ENCODE measurements at regions not wholly inside any gene's neighbourhood (a gene's known extent, or its start where the extent isn't known, plus 50 kb on each side); places are given as distances from the start of the nearest gene placed in this dataset.

DNA sequence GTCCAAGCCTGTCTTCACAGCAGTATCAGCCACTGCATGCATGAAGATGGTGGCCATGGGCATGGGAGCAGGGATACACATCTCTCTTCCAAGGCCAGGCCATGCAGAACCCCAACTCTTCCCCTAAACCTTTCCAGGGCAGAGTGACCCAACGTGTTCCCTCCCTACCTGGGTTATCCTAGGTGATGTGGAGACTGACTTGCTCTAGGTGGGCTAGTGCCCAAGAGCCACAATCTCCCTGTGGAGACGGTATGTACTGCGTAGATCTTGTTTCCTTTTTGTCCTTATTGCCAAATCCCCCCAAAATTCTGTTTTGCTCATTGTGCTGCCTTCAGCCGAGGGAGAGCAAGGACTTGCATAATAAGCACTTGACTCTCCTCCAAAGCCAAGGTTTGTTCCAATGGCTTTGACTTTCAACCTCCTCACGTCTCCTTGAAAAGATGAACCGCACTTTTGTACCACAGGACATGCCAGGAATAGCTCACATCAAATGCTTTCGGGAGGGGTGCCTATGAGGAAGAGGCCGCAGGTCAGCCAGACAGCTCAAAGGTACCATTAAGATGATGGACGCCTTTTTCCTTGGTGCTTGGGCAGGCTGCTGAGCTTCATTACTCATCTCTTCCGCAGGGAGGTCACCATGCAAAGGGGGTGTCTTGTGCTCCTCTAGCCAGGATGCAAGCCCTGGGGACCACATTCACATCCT lies 76.2 kb upstream of the GLI2 start:
- TF ChIP-seq, protein P1, sequence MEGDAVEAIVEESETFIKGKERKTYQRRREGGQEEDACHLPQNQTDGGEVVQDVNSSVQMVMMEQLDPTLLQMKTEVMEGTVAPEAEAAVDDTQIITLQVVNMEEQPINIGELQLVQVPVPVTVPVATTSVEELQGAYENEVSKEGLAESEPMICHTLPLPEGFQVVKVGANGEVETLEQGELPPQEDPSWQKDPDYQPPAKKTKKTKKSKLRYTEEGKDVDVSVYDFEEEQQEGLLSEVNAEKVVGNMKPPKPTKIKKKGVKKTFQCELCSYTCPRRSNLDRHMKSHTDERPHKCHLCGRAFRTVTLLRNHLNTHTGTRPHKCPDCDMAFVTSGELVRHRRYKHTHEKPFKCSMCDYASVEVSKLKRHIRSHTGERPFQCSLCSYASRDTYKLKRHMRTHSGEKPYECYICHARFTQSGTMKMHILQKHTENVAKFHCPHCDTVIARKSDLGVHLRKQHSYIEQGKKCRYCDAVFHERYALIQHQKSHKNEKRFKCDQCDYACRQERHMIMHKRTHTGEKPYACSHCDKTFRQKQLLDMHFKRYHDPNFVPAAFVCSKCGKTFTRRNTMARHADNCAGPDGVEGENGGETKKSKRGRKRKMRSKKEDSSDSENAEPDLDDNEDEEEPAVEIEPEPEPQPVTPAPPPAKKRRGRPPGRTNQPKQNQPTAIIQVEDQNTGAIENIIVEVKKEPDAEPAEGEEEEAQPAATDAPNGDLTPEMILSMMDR (IDR thresholded peaks at IDR 0.05; ENCODE audit: control insufficient read depth, insufficient read depth, low read depth, low read length, missing control alignments) = no peak
- no peak overlapping the region for H3K4me3 ChIP-seq (ENCODE audit: control insufficient read depth, low read depth, low read length)
- no peak for DNase-seq (ENCODE audit: low read depth)

DNA sequence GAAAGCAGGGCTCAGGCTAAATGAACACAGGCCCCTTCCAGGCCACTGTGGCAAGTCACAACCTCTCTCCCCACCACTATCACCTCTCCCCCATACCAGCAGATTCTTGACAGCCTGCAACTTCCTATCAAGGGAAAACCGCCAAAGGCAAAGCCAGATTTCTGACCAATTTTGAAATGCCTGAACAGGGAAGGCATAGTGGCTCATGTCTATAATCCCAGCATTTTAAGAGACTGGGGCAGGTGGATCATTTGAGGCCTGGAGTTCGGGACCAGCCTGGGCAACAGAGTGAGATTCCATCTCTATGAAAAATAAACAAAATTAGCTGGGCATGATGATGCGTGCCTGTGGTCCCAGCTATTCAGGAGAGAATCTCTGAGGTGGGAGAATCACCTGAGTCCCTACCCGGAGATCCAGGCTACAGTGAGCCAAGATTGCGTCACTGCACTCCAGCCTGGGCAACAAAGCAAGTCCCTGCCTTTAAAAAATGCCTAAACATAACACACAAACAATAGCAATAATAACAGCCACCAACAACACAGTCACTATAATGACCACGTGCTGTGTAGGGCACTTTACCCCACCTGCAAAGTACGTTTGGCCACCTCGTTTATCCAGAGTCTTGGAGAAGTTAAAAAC lies 75.5 kb upstream of the GLI2 start:
- no peak overlapping the region for H3K4me3 ChIP-seq (ENCODE audit: control insufficient read depth, low read depth, low read length)
- no peak for DNase-seq (ENCODE audit: low read depth)
- TF ChIP-seq, protein P1 (IDR thresholded peaks at IDR 0.05; ENCODE audit: control insufficient read depth, insufficient read depth, low read depth, low read length, missing control alignments) = no peak

DNA sequence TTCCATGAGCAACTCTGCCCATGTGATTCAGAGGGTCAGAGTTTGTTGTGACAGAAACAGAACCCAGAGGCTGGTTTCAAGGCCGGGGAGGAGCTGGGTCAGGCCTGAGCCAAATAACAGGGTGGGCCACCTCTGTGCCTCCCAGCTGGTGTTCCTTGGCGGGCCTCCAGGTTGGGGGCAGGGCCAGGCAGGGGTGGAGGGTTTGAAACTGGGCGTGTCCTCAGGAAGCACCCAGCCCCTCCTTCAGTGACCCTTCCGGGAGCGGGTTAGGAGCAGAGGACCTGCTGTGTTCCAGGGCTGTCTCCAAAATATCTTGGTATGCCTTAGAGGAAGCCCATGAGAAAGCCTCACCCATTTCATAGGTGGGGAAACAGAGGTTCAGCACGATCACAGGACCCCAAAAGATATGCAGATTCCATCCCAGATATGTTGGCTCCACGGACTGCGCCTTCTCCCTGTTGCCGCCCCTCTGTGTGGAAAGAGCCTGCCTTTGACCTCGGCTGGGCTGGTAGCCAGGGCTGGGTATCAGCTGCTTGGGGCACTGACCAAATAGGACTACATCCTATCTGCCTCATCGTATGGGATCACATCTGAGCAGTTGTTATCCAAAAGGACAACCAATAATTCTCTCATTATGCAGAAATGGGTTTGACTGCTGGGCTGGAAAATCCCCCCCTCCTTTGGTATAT lies 74.8 kb upstream of the GLI2 start:
- TF ChIP-seq, protein P1 (IDR thresholded peaks at IDR 0.05; ENCODE audit: control insufficient read depth, insufficient read depth, low read depth, low read length, missing control alignments) = no peak
- H3K4me3 ChIP-seq (ENCODE audit: control insufficient read depth, low read depth, low read length) = no peak overlapping the region

DNA sequence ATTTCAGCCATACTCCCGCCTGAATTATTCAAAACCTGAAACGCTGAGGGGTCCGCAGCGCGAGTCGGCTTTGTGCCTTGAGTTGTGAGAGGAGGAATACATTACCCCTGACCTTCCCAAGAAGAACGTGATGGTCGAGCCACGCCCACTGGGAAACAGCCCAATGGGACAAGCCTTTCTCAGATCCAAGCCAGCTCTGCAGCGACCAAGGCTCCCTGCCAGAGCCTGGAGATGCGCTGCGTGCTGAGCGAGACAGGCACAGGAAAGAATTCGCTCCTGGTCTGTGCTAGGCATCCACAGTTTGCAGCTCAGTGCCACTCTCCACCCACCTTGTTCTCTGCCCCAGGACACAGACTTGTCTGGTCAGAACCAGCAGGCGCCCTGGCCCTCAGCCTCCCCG lies 74.1 kb upstream of the GLI2 start:
- TF ChIP-seq, protein P1 (IDR thresholded peaks at IDR 0.05; ENCODE audit: control insufficient read depth, insufficient read depth, low read depth, low read length, missing control alignments) = no peak
- no peak overlapping the region for H3K4me3 ChIP-seq (ENCODE audit: control insufficient read depth, low read depth, low read length)
- DNase-seq (ENCODE audit: low read depth) = no peak

More for the DNA sequence above, 74.8 kb upstream of the GLI2 start:
- DNase-seq (ENCODE audit: low read depth) = no peak

DNA sequence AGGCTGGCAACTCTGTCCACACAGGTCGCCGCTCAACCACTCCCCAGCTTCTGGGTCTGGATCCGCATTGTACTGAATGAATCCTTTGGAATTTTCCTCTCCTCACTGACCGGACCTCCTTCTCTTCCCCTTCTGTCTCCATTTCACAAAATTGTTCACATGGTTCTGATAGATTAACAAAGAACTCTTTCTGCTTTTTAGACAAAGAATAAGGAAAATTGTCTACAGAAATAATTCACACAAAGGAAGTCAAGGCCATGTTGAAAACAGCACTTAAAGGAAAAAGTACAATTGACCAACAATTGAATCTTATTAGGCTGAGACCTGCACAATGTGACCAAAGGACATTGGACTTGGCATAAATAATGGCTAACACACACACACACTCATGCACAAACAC lies 73.6 kb upstream of the GLI2 start:
- TF ChIP-seq, protein P1 (IDR thresholded peaks at IDR 0.05; ENCODE audit: control insufficient read depth, insufficient read depth, low read depth, low read length, missing control alignments) = no peak

DNA sequence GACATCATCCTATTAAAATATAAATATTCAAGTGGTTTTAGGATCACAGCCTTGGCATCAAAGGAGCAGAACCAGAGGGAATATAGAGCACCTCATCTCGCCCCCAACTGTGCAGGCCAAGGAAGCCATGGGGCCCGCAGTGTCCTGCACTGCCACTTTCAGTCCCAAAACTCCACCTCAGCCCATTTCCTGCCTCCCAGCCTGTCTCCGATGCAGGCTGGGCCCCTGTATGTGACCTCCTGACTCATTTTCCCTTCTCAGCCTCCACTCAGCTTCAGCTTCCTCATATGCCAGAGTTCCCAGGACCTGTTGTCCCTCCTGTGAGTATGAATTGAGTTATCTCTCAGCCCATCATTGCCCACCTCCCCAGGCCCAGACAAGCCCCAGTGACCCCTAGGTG lies 72.9 kb upstream of the GLI2 start:
- DNase-seq (ENCODE audit: low read depth) = no peak
- TF ChIP-seq, protein P1 (IDR thresholded peaks at IDR 0.05; ENCODE audit: control insufficient read depth, insufficient read depth, low read depth, low read length, missing control alignments) = no peak
- H3K4me3 ChIP-seq (ENCODE audit: control insufficient read depth, low read depth, low read length) = no peak overlapping the region

More for the DNA sequence above, 73.6 kb upstream of the GLI2 start:
- DNase-seq (ENCODE audit: low read depth) = no peak
- no peak overlapping the region for H3K4me3 ChIP-seq (ENCODE audit: control insufficient read depth, low read depth, low read length)

Measured in AG09309 (cell line).